ENCODE measurements at regions not wholly inside any gene's neighbourhood (a gene's known extent, or its start where the extent isn't known, plus 50 kb on each side); places are given as distances from the start of the nearest gene placed in this dataset.

- DNase-seq, result no peak
Observed at GRCh38 chr18:31213641-31214040, 51.0 kb upstream of the DSC1 start.

- DNase-seq, result peak; percentile 87
Observed at GRCh38 chr18:31217038-31217849, 54.6 kb upstream of the DSC1 start.

DNA sequence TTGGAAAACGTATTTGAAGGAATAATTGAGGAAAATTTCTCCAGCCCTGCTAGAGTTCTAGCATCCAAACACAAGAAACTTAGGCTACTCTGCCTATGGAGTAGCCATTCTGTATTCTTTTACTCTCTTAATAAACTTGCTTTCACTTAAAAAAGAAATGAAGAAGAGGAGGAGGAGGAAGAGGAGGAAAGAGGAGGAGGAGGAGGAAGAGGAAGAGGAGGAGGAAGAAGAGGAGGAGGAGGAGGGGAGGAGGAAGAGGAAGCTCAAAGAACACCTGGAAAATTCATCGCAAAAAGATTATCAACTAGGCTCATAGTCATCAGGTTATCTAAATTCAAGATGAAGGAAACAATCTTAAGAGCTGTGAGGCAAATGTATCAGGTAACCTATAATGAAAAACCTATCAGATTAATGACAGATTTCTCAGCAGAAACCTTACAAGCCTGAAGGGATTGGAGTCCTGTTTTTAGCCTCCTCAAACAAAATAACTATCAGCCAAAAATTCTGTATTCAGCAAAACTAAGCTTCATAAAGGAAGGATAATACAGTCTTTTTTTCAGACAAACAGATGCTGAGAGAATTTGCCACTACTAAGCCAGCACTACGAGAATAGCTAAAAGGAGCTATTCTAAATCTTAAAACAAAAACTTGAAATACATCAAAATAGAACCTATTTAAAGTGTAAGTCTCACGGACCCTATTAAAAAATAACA is 56.2 kb upstream of the DSC1 start:
- no peak for DNase-seq

DNA sequence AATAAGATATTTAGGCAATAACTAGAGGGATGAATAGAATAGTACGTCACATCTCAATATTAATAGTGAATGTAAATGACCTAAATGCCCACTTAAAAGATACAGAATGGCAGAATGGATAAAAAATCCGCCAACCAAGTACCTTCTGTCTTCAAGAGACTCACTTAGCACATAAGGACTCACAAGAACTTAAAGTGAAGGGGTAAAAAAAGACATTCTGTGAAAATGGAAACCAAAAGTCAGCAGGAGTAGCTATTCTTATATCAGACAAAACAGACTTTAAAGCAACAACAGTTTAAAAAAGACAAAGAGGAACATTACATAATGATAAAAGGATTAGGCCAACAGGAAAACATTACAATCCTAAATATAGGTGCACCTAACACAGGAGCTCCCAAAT is 56.7 kb upstream of the DSC1 start:
- DNase-seq, result no peak

DNA sequence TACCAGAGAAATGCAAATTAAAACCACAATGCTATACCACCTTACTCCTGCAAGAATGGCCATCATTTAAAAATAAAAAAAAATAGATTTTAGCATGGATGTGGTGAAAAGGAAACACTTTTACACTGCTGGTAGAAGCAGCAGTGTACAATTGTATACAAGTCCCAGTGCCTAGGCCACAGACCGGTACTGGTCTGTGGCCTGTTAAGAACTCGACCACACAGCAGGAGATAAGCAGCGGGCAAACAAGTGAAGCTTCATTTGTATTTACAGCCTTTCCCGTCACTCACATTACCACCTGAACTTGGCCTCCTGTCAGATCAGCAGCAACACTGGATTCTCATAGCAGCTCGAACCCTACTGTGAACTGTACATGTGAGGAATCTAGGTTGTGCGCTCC is 60.7 kb upstream of the DSC1 start:
- DNase-seq, result no peak

- DNase-seq, result peak; percentile 91
Observed at GRCh38 chr18:31225668-31226067, 63.0 kb upstream of the DSC1 start.

- no peak for DNase-seq
Observed at GRCh38 chr18:31227497-31228229, 65.0 kb upstream of the DSC1 start.

- DNase-seq, result no peak
Observed at GRCh38 chr18:31229829-31230228, 67.2 kb upstream of the DSC1 start.

DNA sequence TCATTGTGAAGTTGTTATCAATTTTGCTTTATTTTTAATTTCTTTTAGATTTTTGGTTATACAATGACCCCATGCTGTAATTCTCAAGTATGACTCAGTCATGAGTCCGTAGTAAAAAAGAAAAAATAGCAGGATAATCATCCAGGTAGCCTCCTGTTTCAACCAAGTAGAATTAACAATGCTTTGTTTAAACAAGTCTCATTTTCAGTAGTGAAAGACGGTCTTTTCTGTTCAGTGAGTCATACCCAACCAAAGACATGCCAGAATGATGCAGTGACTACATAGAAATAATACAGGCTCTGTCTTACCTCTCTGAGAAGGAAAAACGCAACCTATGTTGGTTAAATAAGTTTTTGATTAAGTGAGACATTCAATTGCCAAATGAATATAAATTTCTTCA is 67.8 kb upstream of the DSC1 start:
- DNase-seq, result no peak

DNA sequence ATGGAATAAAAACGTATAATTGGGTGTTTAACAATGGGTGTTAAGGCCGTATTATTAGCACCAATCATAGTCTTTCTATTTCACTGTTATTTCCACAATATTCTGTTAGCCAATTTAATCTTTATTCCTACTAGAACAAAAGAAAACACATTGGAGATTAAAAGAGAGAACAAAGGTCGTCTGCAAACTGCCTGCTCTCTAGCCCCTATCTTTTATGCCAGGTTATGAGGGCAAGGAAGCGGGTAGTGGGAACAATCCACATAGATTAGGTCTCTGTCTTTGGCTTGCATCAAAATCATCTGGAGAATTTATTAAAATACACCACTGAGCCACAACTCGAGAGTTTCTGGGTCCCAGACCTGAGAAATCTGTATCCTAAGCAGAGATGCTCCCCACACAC is 69.4 kb upstream of the DSC1 start:
- DNase-seq, result no peak

- no peak for DNase-seq
Observed at GRCh38 chr18:31232775-31233424, 70.2 kb upstream of the DSC1 start.

GRCh38 chr18:31233621-31234275 is 71.1 kb upstream of the DSC1 start:
- DNase-seq, result no peak

- no peak for DNase-seq
Observed at GRCh38 chr18:31235856-31236255, 73.2 kb upstream of the DSC1 start.

- no peak for DNase-seq
Observed at GRCh38 chr18:31237142-31237541, 74.5 kb upstream of the DSC1 start.

GRCh38 chr18:31241425-31241824 is 76.5 kb upstream of the DSG1 start:
- DNase-seq, result no peak

DNA sequence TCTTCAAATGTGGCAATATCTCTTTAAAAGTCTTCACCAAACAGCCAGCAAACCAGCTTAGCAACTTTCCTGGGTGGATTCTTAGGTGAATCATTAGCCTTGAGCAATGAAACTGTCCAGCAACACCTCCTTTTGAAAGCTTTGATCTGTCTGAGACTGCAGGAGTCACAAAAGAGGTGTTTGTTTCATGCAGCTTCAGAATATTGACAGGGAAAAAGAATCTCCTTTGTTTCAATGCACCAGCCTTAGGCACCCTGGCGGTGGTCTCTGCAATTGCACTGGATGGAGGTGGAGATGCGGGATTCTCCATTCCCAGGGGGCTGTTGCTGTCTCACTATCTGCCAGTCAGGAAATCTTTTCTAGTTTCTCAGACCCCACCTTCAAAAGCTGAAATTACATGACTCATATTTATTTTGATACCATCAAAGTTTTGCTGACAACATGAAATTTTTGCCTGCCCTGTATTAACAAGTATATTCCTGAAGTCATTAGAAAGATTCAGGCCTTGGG is 76.0 kb upstream of the DSG1 start:
- peak; percentile 95 for DNase-seq

DNA sequence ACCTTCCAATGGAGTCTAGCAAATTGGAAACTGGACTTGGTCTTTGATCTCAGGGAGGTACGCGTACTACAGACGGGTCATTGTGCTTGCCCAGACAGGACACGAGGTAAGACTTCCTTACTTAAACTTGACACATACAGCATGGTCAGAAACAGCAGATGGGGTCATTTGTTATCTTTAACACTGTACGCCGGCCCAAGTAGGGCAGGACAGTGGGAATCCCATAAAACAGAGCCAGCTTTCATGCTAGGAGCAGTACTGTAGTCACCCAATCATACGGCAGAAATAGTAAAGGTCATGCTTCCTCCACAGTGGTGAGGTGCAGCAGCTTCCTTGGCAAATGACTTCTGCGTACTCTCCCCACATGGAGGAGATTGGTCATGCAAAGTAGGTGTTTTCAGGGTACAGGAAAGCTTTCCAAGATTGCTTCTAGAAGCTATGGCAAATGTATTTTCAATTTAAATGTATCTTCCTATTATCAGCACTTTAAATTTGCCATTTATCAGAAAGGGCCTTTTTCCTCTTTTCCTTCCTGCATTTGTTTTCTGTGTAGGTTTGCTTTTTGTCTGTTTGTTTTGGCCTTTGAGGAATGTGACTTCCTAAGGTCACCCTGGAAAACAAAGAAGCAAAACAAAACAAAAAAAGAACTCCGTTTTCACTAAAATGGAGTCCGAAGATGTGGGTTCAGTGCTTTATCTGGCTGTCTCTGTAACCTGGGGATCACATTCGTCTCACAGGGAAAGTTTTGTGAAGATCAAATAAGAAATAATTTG is 74.0 kb upstream of the DSG1 start:
- peak; percentile 89 for DNase-seq

GRCh38 chr18:31244771-31245394 is 73.1 kb upstream of the DSG1 start:
- no peak for DNase-seq

DNA sequence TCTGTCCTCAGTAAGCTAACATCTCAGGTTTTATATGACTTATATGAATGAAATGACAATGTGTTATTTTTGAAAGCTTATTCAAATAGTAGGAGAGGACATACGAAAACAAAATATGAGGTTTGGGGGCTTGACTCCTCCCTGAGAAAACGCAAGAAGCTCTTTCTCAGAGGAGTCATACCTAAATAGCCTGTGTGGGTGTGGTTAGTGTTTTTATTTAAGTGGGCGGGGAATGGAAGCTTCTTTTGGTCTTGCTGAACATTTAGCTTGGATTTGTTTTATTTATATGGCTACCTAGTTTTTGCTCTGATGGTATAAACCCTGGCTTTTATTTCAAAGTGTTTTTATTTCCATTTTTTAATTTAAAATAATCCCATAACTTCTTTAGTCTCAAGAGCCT is 72.1 kb upstream of the DSG1 start:
- no peak for DNase-seq

DNA sequence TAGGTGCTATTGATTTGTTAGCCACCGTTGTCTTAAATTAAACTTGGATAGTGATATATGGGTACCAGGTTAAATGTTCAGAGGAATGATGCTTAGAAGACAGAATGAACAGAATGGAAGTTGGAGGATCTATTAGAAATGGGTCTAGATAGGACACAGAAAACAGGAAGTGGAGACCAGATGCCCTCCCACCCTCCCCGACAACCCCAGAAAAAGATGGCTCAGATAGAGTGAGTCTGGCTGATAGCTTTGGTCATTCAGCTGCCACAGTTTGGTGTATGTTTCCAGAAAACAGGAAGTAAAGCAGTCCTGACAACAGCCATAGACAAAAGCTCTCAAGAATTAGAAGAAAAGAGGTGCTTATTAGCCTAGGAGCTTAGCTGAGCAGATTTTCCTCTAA is 71.5 kb upstream of the DSG1 start:
- no peak for DNase-seq

GRCh38 chr18:31247574-31248199 is 70.3 kb upstream of the DSG1 start:
- no peak for DNase-seq
